ENCODE measurements at regions not wholly inside any gene's neighbourhood (a gene's known extent, or its start where the extent isn't known, plus 50 kb on each side); places are given as distances from the start of the nearest gene placed in this dataset.
"Not testable (repeated sequence)": the region's sequence is repeated elsewhere in the genome, so short reads cannot be mapped to it uniquely, and the experiment has no call there.

GRCh38 chrX:53883196-53883595, 161.1 kb downstream of the PHF8 start:
- DNase-seq (ENCODE audit: low read depth in 4 of 4, low spot score in 1 of 4), result no peak

DNA sequence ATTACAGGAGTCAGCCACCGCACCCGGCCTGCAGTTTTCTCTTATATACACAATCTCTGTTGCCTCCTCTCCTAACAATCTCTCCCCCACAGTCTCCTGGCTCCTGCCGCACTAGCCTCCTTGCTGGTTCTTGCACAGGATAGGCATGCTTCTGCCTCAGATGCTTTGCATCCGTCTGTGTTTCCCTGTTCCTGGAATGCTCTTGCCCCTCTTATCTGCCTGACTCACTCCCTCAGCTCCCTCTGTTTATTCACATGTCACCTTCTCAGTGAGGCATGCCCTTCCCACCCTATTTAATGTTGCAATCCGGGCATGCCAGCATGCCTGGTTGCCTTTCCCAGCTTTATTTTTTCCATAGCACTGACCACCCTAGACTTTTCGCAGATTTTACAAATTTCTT, 161.9 kb downstream of the PHF8 start:
- no peak for DNase-seq (ENCODE audit: low read depth in 4 of 4, low spot score in 1 of 4)

GRCh38 chrX:53880786-53881185, 163.5 kb downstream of the PHF8 start:
- DNase-seq (ENCODE audit: low read depth in 4 of 4, low spot score in 1 of 4), result not testable (repeated sequence)

GRCh38 chrX:53859890-53860289, 173.4 kb upstream of the HUWE1 start:
- DNase-seq (ENCODE audit: low read depth in 4 of 4, low spot score in 1 of 4), result no peak

- peak in 3 of 4 experiments; percentile 7 to 27 (median 12) for DNase-seq (ENCODE audit: low read depth in 4 of 4, low spot score in 1 of 4)
These were observed 145.4 kb upstream of the HUWE1 start for GRCh38 chrX:53831662-53832635.

- no peak for DNase-seq (ENCODE audit: low read depth in 4 of 4, low spot score in 1 of 4)
These were observed 138.2 kb upstream of the HUWE1 start for GRCh38 chrX:53824686-53825085.

- DNase-seq (ENCODE audit: low read depth in 4 of 4, low spot score in 1 of 4), result not testable (repeated sequence)
These were observed 131.6 kb upstream of the HUWE1 start for GRCh38 chrX:53818115-53818514.

GRCh38 chrX:53817548-53817947, 131.0 kb upstream of the HUWE1 start:
- no peak for DNase-seq (ENCODE audit: low read depth in 4 of 4, low spot score in 1 of 4)

DNA sequence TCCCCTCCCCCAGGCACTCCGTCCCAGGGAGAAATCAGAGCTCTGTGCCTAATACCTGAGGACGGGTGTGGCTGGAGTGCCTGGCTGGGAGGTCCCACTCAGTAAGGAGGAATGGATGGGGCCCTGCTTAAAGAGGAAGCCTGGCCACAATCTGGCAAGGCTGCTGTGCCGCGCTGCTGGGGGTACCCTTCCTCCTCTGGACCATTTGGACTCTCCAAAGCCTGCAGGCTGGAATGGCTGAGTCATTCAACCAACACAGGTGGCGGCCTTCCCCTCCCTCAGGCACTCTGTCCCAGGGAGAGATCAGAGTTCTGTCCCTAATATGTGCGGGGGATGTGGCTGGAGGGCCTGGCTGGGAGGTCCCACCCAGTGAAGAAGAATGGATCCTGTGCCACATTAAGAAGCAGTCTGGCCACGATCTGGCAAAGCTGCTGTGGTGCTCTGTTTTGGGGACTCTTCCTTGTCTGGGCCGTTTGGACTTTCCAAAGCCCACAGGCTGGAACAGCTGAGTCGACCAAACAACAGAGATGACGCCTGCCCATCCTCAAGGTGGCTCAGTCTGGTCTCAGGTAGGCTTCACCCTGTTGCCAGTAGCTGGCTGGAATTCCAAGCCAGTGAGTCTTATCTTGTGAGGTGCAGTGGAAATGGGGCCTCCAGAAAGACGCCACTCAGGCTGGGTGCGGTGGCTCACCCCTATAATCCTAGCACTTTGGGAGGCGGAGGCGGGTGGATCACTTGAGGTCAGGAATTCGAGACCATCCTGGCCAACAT, 127.3 kb upstream of the HUWE1 start:
- no peak for DNase-seq (ENCODE audit: low read depth in 4 of 4, low spot score in 1 of 4)

GRCh38 chrX:53798281-53798680, 111.8 kb upstream of the HUWE1 start:
- no peak for DNase-seq (ENCODE audit: low read depth in 4 of 4, low spot score in 1 of 4)

GRCh38 chrX:53795576-53795975, 109.1 kb upstream of the HUWE1 start:
- DNase-seq (ENCODE audit: low read depth in 4 of 4, low spot score in 1 of 4), result no peak

DNA sequence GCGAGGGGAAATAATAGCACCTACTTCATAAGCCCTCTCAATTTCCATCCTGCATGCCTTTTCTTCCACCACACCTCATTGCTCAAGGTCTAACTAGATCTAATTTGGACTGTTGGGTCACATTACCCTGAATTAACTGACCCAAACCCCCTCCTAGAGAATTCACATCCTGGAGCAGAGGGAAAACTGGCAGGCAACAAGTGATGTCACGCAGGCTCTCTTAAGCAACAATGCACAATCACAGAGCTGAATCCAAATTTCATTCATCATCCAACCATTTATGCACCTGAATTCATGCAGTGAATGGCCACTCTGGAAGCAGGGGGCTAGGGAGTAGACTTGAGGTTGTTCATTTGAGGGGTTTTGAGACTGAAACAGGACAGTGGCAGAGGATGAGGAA, 107.7 kb upstream of the HUWE1 start:
- DNase-seq (ENCODE audit: low read depth in 4 of 4, low spot score in 1 of 4), result no peak

DNA sequence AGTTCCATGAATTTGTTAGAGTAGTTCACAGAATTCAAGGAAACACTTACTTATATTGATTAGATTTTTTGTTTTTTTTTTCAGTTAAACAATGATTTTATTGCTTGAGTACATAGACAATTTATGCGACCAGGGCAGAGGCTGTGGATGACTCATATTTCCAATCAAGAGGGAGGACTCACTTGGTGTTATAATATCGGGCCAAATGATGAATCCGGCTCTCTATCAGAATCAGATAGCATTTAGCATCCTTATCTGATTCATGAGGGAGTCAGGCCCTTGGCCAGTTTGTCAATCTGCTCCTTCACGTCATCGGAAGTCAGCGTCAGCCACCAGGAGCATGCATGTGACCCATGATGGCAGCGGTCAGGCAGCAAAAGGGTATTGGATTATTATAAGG, 82.3 kb upstream of the HUWE1 start:
- no peak for DNase-seq (ENCODE audit: low read depth in 4 of 4, low spot score in 1 of 4)

GRCh38 chrX:53768451-53768850, 81.9 kb upstream of the HUWE1 start:
- no peak for DNase-seq (ENCODE audit: low read depth in 4 of 4, low spot score in 1 of 4)

- no peak for DNase-seq (ENCODE audit: low read depth in 4 of 4, low spot score in 1 of 4)
These were observed 81.0 kb upstream of the HUWE1 start for GRCh38 chrX:53767544-53767943.

DNA sequence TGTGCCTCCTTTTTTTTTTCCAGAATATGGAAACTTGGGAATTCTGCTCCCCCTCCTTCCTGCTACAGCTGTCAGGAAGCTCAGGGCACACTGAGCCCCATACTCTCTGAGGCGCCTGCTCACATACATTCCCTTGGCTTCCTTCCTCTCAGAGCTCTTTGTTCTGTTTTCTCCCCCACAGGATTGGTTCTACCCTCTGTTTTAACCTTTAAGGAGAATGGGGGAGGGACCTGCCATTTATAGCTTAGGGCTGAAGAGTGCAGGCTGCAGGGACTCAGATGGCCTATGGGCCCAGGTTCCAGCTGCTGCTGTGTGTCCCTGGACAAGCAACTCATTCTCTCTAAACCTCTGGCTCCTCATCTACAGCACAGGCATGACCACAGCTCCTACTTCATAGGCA, 70.7 kb upstream of the HUWE1 start:
- DNase-seq (ENCODE audit: low read depth in 4 of 4, low spot score in 1 of 4), result not testable (repeated sequence)

DNA sequence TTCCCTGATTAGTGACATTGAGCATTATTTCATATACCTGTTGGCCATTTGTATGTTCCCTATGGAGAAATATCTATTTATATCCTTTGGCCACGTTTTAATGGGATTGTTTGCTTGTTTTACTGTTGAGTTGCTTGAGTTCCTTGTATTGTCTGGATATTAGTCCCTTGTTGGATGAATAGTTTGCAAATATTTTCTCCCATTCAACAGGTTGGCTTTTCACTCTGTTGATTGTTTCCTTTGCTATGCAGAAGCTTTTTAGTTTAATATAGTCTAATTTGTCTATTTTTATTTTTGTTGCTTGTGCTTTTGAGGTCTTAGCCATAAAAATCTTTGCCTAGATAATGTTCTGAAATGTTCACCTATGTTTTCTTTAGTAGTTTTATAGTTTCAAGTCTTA, 60.2 kb upstream of the HUWE1 start:
- DNase-seq (ENCODE audit: low read depth in 4 of 4, low spot score in 1 of 4), result no peak

DNA sequence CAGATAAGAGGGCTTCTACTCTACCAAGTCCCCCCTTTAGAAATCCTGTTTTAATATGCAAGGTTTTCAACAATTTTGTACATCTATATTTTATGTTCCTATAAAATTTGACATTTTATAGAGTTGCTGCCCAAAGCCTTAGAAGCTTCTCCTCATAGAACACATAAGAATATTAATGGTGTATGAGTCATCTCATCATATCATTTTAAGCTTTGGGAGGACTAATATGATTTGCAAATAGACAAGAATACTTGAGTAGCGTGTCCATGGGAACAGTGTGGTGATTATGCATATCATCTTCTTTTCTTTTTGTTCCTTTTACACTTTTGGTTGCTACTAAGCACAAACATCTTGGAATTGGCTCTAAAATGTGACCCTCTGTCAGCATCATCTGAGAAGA, 56.7 kb upstream of the HUWE1 start:
- DNase-seq (ENCODE audit: low read depth in 4 of 4, low spot score in 1 of 4), result no peak

DNA sequence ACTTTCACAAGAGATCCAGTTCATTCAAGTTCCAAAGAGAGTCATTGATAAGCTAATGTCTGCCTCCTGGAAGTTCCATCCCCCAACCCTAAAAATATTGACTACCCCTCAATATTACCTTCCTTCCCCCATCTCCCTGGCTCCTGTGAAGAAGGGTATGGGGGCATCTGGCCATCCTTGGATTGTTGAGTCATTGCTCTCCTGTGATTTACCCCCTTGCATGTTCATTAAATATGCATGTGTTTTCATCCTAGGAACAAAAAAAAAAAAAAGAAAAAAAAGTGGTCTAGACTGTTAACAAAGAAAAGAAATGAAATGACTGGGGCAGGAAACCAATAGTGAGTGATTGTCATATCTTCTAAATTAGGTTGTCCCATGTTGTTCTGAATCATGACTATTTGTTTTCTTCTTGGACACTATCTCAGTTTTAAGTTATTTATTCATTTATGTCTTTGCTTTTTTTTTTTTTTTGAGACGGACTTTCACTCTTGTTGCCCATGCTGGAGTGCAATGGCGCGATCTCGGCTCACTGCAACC, 51.9 kb upstream of the HUWE1 start:
- no peak for DNase-seq (ENCODE audit: low read depth in 4 of 4, low spot score in 1 of 4)

Data from stimulated activated CD4-positive, alpha-beta T cell treated with anti-CD3 and anti-CD28 coated beads, Interleukin-1b, Interleukin-23, amount 100 ng/mL, for 24 hours (primary cell).